ENCODE measurements at regions not wholly inside any gene's neighbourhood (a gene's known extent, or its start where the extent isn't known, plus 50 kb on each side); places are given as distances from the start of the nearest gene placed in this dataset.
A peak's percentile ranks its signal among the peaks of the same experiment; 100 is the strongest.

DNA sequence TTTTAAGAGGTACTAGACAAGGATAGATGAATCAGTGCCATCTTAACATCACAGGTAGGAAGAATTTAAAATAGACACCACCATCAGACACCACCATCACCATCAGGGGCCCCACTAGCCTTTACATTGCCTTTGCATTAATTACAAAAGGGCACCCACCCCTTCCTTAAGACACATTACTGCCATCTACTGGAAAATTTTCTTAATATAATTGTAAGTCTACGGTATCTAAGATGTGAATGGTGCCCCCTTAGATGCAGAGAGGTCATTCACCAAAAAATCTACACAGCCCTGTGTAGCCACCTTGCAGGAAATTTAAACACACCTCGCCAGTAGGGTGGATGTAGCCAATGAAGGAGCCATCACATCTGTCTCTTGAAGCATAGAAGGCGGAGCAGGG, 184.1 kb downstream of the MID1IP1 start:
- intact Hi-C loops (cut with micrococcal nuclease): loop anchor here (1.0 to 5.0 kb wide), 3 partner anchors 181 to 233 kb away; no protein-coding TSS in a partner anchor
- no peak overlapping the region for H3K4me2 ChIP-seq (ENCODE audit: low read length)
- BruUV-seq (replicated peaks): no TSS peak
- H3K27ac ChIP-seq (ENCODE audit: low read length): no peak overlapping the region
- CTCF ChIA-PET: no interaction called here
- POLR2A ChIA-PET (ENCODE audit: unreplicated experiment): no interaction called here
- H3K9me3 ChIP-seq (ENCODE audit: low read length): no peaks in the 10 kb centered on the region
- no peak overlapping the region for H2AFZ ChIP-seq (ENCODE audit: low read length)
- H3K36me3 ChIP-seq (ENCODE audit: low read depth, low read length): no peaks in the 10 kb centered on the region
- H3K4me3 ChIP-seq (ENCODE audit: low read length): no peak overlapping the region
- no peaks in the 10 kb centered on the region for H3K9me2 ChIP-seq (replicated peaks; ENCODE audit: low read length)
- DNase-seq (peak; percentile 58), ATAC-seq (peak; percentile 54)
- no peaks in the 10 kb centered on the region for H3F3A ChIP-seq (ENCODE audit: low read length, unreplicated experiment)
- H4K20me1 ChIP-seq (ENCODE audit: low read length): no peaks in the 10 kb centered on the region
- TF ChIP-seq EZH2 (IDR thresholded peaks at IDR 0.05; ENCODE audit: low read length, unreplicated experiment) (no peak), EZH2phosphoT487 (IDR thresholded peaks at IDR 0.05; ENCODE audit: borderline replicate concordance, low read length) (no peak)
- TF ChIP-seq, protein P1, sequence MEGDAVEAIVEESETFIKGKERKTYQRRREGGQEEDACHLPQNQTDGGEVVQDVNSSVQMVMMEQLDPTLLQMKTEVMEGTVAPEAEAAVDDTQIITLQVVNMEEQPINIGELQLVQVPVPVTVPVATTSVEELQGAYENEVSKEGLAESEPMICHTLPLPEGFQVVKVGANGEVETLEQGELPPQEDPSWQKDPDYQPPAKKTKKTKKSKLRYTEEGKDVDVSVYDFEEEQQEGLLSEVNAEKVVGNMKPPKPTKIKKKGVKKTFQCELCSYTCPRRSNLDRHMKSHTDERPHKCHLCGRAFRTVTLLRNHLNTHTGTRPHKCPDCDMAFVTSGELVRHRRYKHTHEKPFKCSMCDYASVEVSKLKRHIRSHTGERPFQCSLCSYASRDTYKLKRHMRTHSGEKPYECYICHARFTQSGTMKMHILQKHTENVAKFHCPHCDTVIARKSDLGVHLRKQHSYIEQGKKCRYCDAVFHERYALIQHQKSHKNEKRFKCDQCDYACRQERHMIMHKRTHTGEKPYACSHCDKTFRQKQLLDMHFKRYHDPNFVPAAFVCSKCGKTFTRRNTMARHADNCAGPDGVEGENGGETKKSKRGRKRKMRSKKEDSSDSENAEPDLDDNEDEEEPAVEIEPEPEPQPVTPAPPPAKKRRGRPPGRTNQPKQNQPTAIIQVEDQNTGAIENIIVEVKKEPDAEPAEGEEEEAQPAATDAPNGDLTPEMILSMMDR (conservative IDR thresholded peaks at IDR 0.05; ENCODE audit: low read depth, low read length): peak; percentile 60
- peaks cover 18% of the 10 kb centered on the region for H3K4me1 ChIP-seq (ENCODE audit: insufficient read depth, low read length)
- no peak overlapping the region for H3K9ac ChIP-seq (ENCODE audit: low read length)
- no peaks in the 10 kb centered on the region for H3K79me2 ChIP-seq (ENCODE audit: low read length)
- no peaks in the 10 kb centered on the region for H3K27me3 ChIP-seq (ENCODE audit: low read length)

GRCh38 chrX:38985945-38986344, 184.7 kb downstream of the MID1IP1 start:
- intact Hi-C loops (cut with micrococcal nuclease): loop anchor here (1.0 to 5.0 kb wide), 3 partner anchors 181 to 234 kb away; no protein-coding TSS in a partner anchor
- H3K4me2 ChIP-seq (ENCODE audit: low read length): no peak overlapping the region
- no peak overlapping the region for H3K4me3 ChIP-seq (ENCODE audit: low read length)
- BruUV-seq (replicated peaks): no TSS peak
- H3K36me3 ChIP-seq (ENCODE audit: low read depth, low read length): no peaks in the 10 kb centered on the region
- H3K9ac ChIP-seq (ENCODE audit: low read length): no peak overlapping the region
- POLR2A ChIA-PET (ENCODE audit: unreplicated experiment): no interaction called here
- no peaks in the 10 kb centered on the region for H3K9me3 ChIP-seq (ENCODE audit: low read length)
- no peaks in the 10 kb centered on the region for H3K9me2 ChIP-seq (replicated peaks; ENCODE audit: low read length)
- DNase-seq: no peak
- no peaks in the 10 kb centered on the region for H3K79me2 ChIP-seq (ENCODE audit: low read length)
- no peaks in the 10 kb centered on the region for H3K27me3 ChIP-seq (ENCODE audit: low read length)
- no peak overlapping the region for H2AFZ ChIP-seq (ENCODE audit: low read length)
- no peak for TF ChIP-seq EZH2phosphoT487 (IDR thresholded peaks at IDR 0.05; ENCODE audit: borderline replicate concordance, low read length)
- TF ChIP-seq, protein P1 (conservative IDR thresholded peaks at IDR 0.05; ENCODE audit: low read depth, low read length): no peak
- TF ChIP-seq EZH2 (IDR thresholded peaks at IDR 0.05; ENCODE audit: low read length, unreplicated experiment): no peak
- H3K27ac ChIP-seq (ENCODE audit: low read length): no peak overlapping the region
- CTCF ChIA-PET: no interaction called here
- H4K20me1 ChIP-seq (ENCODE audit: low read length): no peaks in the 10 kb centered on the region
- no peak for ATAC-seq
- H3F3A ChIP-seq (ENCODE audit: low read length, unreplicated experiment): no peaks in the 10 kb centered on the region
- H3K4me1 ChIP-seq (ENCODE audit: insufficient read depth, low read length): peaks cover 19% of the 10 kb centered on the region

DNA sequence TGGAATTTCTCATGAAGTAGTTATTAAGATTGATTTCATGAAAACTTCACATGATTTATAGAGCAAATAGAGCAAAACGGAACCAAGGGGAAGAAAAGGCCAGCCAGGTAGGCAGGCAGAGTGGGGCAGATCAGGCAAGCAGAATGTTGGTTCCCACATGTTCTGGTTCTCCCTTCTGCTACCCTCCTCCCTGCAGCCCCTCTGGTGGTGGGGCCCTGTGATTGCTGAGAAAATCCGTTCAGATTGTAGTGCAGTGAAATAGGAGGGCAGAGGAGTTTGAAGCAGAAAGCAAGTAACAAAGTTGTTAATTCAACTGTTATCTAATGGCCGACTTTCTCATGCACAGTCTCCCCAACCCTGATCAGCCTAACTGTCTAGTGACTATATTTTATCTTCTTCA, 185.3 kb downstream of the MID1IP1 start:
- Histone ChIP-seq H3K27ac (ENCODE audit: low read length) (0 out of 2 replicates have a peak overlapping the region, but pooled peaks have one; percentile 18), H3K4me2 (ENCODE audit: low read length) (no peak overlapping the region), H3K79me2 (ENCODE audit: low read length) (no peaks in the 10 kb centered on the region), H4K20me1 (ENCODE audit: low read length) (no peaks in the 10 kb centered on the region), H2AFZ (ENCODE audit: low read length) (no peak overlapping the region), H3K4me3 (ENCODE audit: low read length) (no peak overlapping the region), H3F3A (ENCODE audit: low read length, unreplicated experiment) (no peaks in the 10 kb centered on the region), H3K9me3 (ENCODE audit: low read length) (no peaks in the 10 kb centered on the region), H3K9ac (ENCODE audit: low read length) (no peak overlapping the region), H3K27me3 (ENCODE audit: low read length) (no peaks in the 10 kb centered on the region), H3K9me2 (replicated peaks; ENCODE audit: low read length) (no peaks in the 10 kb centered on the region), H3K4me1 (ENCODE audit: insufficient read depth, low read length) (peaks cover 21% of the 10 kb centered on the region), H3K36me3 (ENCODE audit: low read depth, low read length) (no peaks in the 10 kb centered on the region)
- ATAC-seq (no peak), DNase-seq (no peak)
- ChIA-PET POLR2A (ENCODE audit: unreplicated experiment) (no interaction called here), CTCF (interaction anchor here (0.6 kb wide), 1 partner anchor 322 kb away, joined by 3 read pairs; no protein-coding TSS in a partner anchor)
- no peak for TF ChIP-seq EZH2 (IDR thresholded peaks at IDR 0.05; ENCODE audit: low read length, unreplicated experiment)
- no peak for TF ChIP-seq EZH2phosphoT487 (IDR thresholded peaks at IDR 0.05; ENCODE audit: borderline replicate concordance, low read length)
- TF ChIP-seq, protein P1 (conservative IDR thresholded peaks at IDR 0.05; ENCODE audit: low read depth, low read length): no peak
- intact Hi-C loops (cut with micrococcal nuclease): loop anchor here (5.0 kb wide), 1 partner anchor 234 kb away; no protein-coding TSS in a partner anchor
- BruUV-seq (replicated peaks): no TSS peak
